Epithelial cell of proximal tubule (primary cell): ENCODE measurements at regions not wholly inside any gene's neighbourhood (a gene's known extent, or its start where the extent isn't known, plus 50 kb on each side); places are given as distances from the start of the nearest gene placed in this dataset.
"Not testable (repeated sequence)": the region's sequence is repeated elsewhere in the genome, so short reads cannot be mapped to it uniquely, and the experiment has no call there.

Source experiments
- DNase-seq: peaks from one replicate; pipeline ENCODE4 v3.0.0-alpha.2; 2011; ENCODE audit warnings: low read depth
- H3K4me3 ChIP-seq: 2 replicates; pipeline ENCODE4 v1.5.1; 2011; ENCODE audit warnings: low read depth, mild to moderate bottlenecking, low read length
- CTCF ChIP-seq: conservative IDR thresholded peaks from 2 replicates; pipeline ENCODE4 v1.5.1; 2012; ENCODE audit warnings: low read depth, mild to moderate bottlenecking, low read length

DNA sequence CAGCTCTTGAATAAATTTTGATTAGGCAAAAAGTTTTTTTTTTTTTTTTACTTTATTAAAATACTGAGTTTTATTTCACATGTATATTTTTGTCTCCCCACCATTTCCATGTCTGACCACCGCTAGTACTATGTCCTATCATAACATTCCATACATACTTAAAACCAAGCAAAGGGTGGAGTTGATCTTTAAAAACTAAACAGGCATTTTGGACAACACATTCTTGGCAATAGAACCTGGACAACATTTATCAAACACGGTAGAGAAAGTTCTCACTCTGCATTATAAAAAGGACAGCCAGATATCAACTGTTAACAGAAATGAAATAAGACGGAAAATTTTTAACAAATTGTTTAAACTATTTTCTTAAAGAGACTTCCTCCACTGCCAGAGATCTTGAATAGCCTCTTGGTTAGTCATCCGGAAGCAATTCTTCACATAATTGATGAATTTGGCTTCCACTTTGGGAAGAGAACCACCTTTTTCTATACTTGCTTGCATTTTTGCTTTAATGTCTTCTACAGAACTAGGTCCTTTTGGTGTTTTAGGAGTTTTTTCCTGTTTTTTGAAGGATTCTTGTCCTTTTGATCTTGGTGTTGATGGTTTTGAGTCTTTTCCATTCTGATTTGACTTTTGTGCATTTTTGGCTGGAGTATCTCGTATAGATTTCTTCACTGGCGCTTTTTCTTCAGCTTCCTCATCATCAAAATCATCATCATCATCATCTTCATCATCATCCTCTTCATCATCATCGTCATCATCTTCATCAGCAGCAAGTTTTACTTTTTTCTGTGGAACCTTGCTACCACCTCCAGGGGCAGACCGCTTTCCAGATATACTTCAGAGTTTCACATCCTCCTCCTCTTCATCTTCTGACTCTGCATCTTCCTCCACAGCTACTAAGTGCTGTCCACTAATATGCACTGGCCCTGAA lies 58.7 kb downstream of the POU5F2 start:
- not testable (repeated sequence) for DNase-seq, H3K4me3 ChIP-seq

DNA sequence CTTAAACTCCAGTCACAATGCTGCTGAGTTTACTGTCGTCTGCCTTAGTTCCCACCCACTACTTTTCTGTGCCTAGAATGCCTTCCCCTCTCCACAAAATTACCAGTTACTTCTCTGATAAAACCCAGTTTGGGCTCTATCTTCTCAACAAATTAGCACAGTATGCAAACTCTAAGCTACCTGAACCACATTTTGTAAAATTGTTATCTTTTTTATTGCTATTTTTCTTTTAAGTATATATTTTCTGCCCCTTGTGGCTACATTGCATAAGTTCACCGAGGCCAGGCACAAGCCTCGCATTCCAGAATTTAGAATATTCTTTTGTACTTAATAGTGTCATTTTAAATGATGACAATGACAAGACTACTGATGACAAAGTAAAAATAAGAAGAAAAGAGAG lies 60.0 kb downstream of the POU5F2 start:
- TF ChIP-seq CTCF = peak; percentile 40
- DNase-seq = no peak
- no peak overlapping the region for H3K4me3 ChIP-seq

- TF ChIP-seq CTCF = no peak
- peak; percentile 71 for DNase-seq
- no peak overlapping the region for H3K4me3 ChIP-seq
Observed at GRCh38 chr5:93677359-93677891, 64.0 kb downstream of the POU5F2 start.

- H3K4me3 ChIP-seq = no peak overlapping the region
- no peak for TF ChIP-seq CTCF
- no peak for DNase-seq
Observed at GRCh38 chr5:93676704-93677103, 64.7 kb downstream of the POU5F2 start.

- peak; percentile 39 for DNase-seq
- H3K4me3 ChIP-seq = no peak overlapping the region
- TF ChIP-seq CTCF = no peak
Observed at GRCh38 chr5:93675460-93676450, 65.6 kb downstream of the POU5F2 start.

GRCh38 chr5:93674866-93675459 lies 66.4 kb downstream of the POU5F2 start:
- DNase-seq = no peak
- no peak overlapping the region for H3K4me3 ChIP-seq
- TF ChIP-seq CTCF = no peak

- DNase-seq = no peak
- no peak overlapping the region for H3K4me3 ChIP-seq
- no peak for TF ChIP-seq CTCF
Observed at GRCh38 chr5:93674138-93674537, 67.3 kb downstream of the POU5F2 start.
